IMR-90 (cell line): ENCODE measurements at regions not wholly inside any gene's neighbourhood (a gene's known extent, or its start where the extent isn't known, plus 50 kb on each side); places are given as distances from the start of the nearest gene placed in this dataset.

Source experiments
- ATAC-seq: fragments of 200-7000 bp; cut with Tn5 transposase; 2 replicates; pipeline ENCODE4 v1.9.1; 2020; ENCODE audit warnings: low read depth, mild to moderate bottlenecking, moderate library complexity
- BruUV-seq: library from RNA; stranded (reverse); fragments of 400-500 nt; replicated peaks from 2 replicates; lab custom pipeline; 2021; lab: Mats Ljungman, UMichigan
- CTCF ChIA-PET: fragments of 300-600 bp; formaldehyde crosslinking; extraction: SDS; loops from one replicate; lab custom pipeline; 2021; ENCODE audit warnings: antibody characterized with exemption; lab: Yijun Ruan, JAX
- POLR2A ChIA-PET: fragments of 300-600 bp; sonication (Branson Sonifier 250); formaldehyde crosslinking; loops from one replicate; lab custom pipeline; 2022; ENCODE audit warnings: antibody characterized with exemption; ENCODE audit not compliant: unreplicated experiment; lab: Charles Lee
- DNase-seq: peaks from one replicate; pipeline ENCODE4 v3.0.0; 2013
- H2AFZ ChIP-seq: replicated peaks from 2 replicates; pipeline ENCODE3; 2013; ENCODE audit warnings: low read length, mild to moderate bottlenecking; ENCODE audit not compliant: poor library complexity
- H2AK5ac ChIP-seq: 2 replicates; pipeline ENCODE4 v1.6.1; 2013; ENCODE audit warnings: low read depth, low read length, inconsistent platforms
- H2AK9ac ChIP-seq: replicated peaks from 2 replicates; pipeline ENCODE3; 2013; ENCODE audit warnings: mild to moderate bottlenecking, low read depth, low read length, moderate library complexity; ENCODE audit not compliant: poor library complexity
- H2BK120ac ChIP-seq: 2 replicates; pipeline ENCODE4 v1.6.1; 2013; ENCODE audit warnings: low read depth, low read length, inconsistent platforms
- H2BK15ac ChIP-seq: 3 replicates; pipeline ENCODE4 v1.6.1; 2013; ENCODE audit warnings: low read depth, low read length, inconsistent platforms
- H2BK20ac ChIP-seq: 2 replicates; pipeline ENCODE4 v1.6.1; 2013; ENCODE audit warnings: low read depth, mild to moderate bottlenecking, inconsistent platforms, low read length, moderate library complexity
- H2BK5ac ChIP-seq: 2 replicates; pipeline ENCODE4 v1.6.1; 2013; ENCODE audit warnings: mild to moderate bottlenecking, low read depth, low read length, inconsistent platforms; ENCODE audit not compliant: poor library complexity, severe bottlenecking
- H3K14ac ChIP-seq: replicated peaks from 2 replicates; pipeline ENCODE4 v1.6.1; 2013; ENCODE audit warnings: low read depth, low read length, inconsistent platforms
- H3K18ac ChIP-seq: 2 replicates; pipeline ENCODE4 v1.6.1; 2013; ENCODE audit warnings: low read depth, low read length, control low read depth
- H3K23ac ChIP-seq: 2 replicates; pipeline ENCODE4 v1.6.1; 2013; ENCODE audit warnings: low read depth, low read length, inconsistent platforms
- H3K27ac ChIP-seq: 2 replicates; pipeline ENCODE4 v1.5.1; 2013; ENCODE audit warnings: mild to moderate bottlenecking, control low read depth, low read length; ENCODE audit not compliant: insufficient read depth
- H3K27me3 ChIP-seq: 2 replicates; pipeline ENCODE4 v1.6.1; 2013; ENCODE audit warnings: low read length; ENCODE audit not compliant: control insufficient read depth, insufficient read depth
- H3K36me3 ChIP-seq: 2 replicates; pipeline ENCODE4 v1.6.1; 2013; ENCODE audit warnings: low read length, mixed read lengths; ENCODE audit not compliant: control insufficient read depth, insufficient read depth
- H3K4ac ChIP-seq: 2 replicates; pipeline ENCODE4 v1.6.1; 2013; ENCODE audit warnings: low read depth, low read length, inconsistent platforms
- H3K4me1 ChIP-seq: 2 replicates; pipeline ENCODE4 v1.6.1; 2013; ENCODE audit warnings: low read length, mixed read lengths; ENCODE audit not compliant: control insufficient read depth, insufficient read depth
- H3K4me2 ChIP-seq: 2 replicates; pipeline ENCODE4 v1.6.1; 2013; ENCODE audit warnings: low read depth, mild to moderate bottlenecking, control low read depth, low read length, moderate library complexity
- H3K4me3 ChIP-seq: 2 replicates; pipeline ENCODE4 v1.5.1; 2013; ENCODE audit warnings: low read depth, mild to moderate bottlenecking, control low read depth, low read length, moderate library complexity; ENCODE audit not compliant: insufficient read depth
- H3K56ac ChIP-seq: 2 replicates; pipeline ENCODE4 v1.6.1; 2013; ENCODE audit warnings: low read length, inconsistent platforms; ENCODE audit not compliant: insufficient read depth; ENCODE audit errors: extremely low read depth
- H3K79me1 ChIP-seq, 2 experiments: 2 replicates each; pipeline ENCODE4 v1.6.1; 2013; ENCODE audit warnings: low read length in 2 of 2, inconsistent platforms in 1 of 2, low read depth in 1 of 2
- H3K9ac ChIP-seq: 2 replicates; pipeline ENCODE4 v1.6.1; 2013; ENCODE audit warnings: low read depth, low read length, control low read depth
- H3K9me1 ChIP-seq: 2 replicates; pipeline ENCODE4 v1.6.1; 2013; ENCODE audit warnings: low read length, inconsistent platforms; ENCODE audit not compliant: insufficient read depth
- H3K9me3 ChIP-seq: 2 replicates; pipeline ENCODE4 v1.6.1; 2013; ENCODE audit warnings: low read length; ENCODE audit not compliant: control insufficient read depth, insufficient read depth
- H4K20me1 ChIP-seq: 2 replicates; pipeline ENCODE4 v1.6.1; 2013; ENCODE audit warnings: low read length, inconsistent platforms; ENCODE audit not compliant: insufficient read depth
- H4K5ac ChIP-seq: 2 replicates; pipeline ENCODE4 v1.6.1; 2013; ENCODE audit warnings: mild to moderate bottlenecking, low read depth, low read length, control low read depth
- H4K8ac ChIP-seq, 2 experiments: 2 replicates each; pipeline ENCODE4 v1.6.1; 2013; ENCODE audit warnings: low read depth in 2 of 2, low read length in 2 of 2, control low read depth in 1 of 2, inconsistent platforms in 1 of 2
- H4K91ac ChIP-seq: 2 replicates; pipeline ENCODE4 v1.6.1; 2013; ENCODE audit warnings: low read depth, low read length, inconsistent platforms; ENCODE audit not compliant: insufficient read depth
- CEBPB ChIP-seq: IDR thresholded peaks from 2 replicates; pipeline ENCODE4 v1.6.1; 2012; ENCODE audit warnings: low read depth, low read length, improper control_type of control experiment
- FOS ChIP-seq: fragments of 150-350 bp; IDR thresholded peaks from 2 replicates; pipeline ENCODE4 v1.6.1; 2016; ENCODE audit warnings: low read depth, low read length
- MAFK ChIP-seq: IDR thresholded peaks from 2 replicates; pipeline ENCODE4 v1.6.1; 2012; ENCODE audit warnings: low read depth, low read length, improper control_type of control experiment
- MXI1 ChIP-seq: IDR thresholded peaks from 2 replicates; pipeline ENCODE4 v1.6.1; 2012; ENCODE audit warnings: low read depth, mild to moderate bottlenecking, low read length, moderate library complexity, borderline replicate concordance
- NFE2L2 ChIP-seq: fragments of 150-350 bp; IDR thresholded peaks from 2 replicates; pipeline ENCODE4 v1.6.1; 2016; ENCODE audit warnings: low read depth, mild to moderate bottlenecking, low read length
- POLR2A ChIP-seq: IDR thresholded peaks from 2 replicates; pipeline ENCODE4 v1.6.1; 2012; ENCODE audit warnings: mild to moderate bottlenecking, low read depth, low read length
- RCOR1 ChIP-seq: IDR thresholded peaks from 2 replicates; pipeline ENCODE4 v1.6.1; 2012; ENCODE audit warnings: mild to moderate bottlenecking, low read length, improper control_type of control experiment; ENCODE audit not compliant: insufficient replicate concordance
- WGBS, 2 experiments: methylation state at CpG; one replicate each; pipeline versions ENCODE4 v1.1.5 to v1.1.7; 2013; ENCODE audit warnings: missing lambda C conversion rate in 2 of 2; ENCODE audit not compliant: insufficient read length in 1 of 2; ENCODE audit errors: extremely low coverage in 2 of 2; 5-methylcytosine and 5-hydroxymethylcytosine counted together
- dilution Hi-C: fragments of 300-500 bp; cut with HindIII; formaldehyde crosslinking; loops from one replicate; pipeline ENCODE4 v1.14.3; 2018; ENCODE audit warnings: low sequenced_read_pairs; ENCODE audit not compliant: unreplicated experiment
- in situ Hi-C: fragments of 300-500 bp; cut with MboI; formaldehyde crosslinking; loops from 3 replicates; pipeline ENCODE4 v1.14.3; 2019; ENCODE audit warnings: low sequenced_read_pairs, inconsistent platforms, mixed read lengths
- intact Hi-C: fragments of 100-400 bp; cut with micrococcal nuclease; formaldehyde crosslinking; loops from 2 replicates; pipeline ENCODE4 v1.10.0; 2022
- TF ChIP-seq, protein P1 (sequence below): fragments of 150-350 bp; IDR thresholded peaks from 2 replicates; pipeline ENCODE4 v1.6.1; 2017; ENCODE audit warnings: mild to moderate bottlenecking, antibody characterized with exemption, low read length, low read depth

- no peak overlapping the region for H3K56ac ChIP-seq
- POLR2A ChIA-PET: no interaction called here
- TF ChIP-seq MXI1 (no peak), POLR2A (no peak), MAFK (no peak), FOS (no peak), NFE2L2 (no peak), RCOR1 (no peak), CEBPB (no peak)
- TF ChIP-seq, protein P1, sequence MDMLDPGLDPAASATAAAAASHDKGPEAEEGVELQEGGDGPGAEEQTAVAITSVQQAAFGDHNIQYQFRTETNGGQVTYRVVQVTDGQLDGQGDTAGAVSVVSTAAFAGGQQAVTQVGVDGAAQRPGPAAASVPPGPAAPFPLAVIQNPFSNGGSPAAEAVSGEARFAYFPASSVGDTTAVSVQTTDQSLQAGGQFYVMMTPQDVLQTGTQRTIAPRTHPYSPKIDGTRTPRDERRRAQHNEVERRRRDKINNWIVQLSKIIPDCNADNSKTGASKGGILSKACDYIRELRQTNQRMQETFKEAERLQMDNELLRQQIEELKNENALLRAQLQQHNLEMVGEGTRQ: no peak
- no peak overlapping the region for H2AFZ ChIP-seq
- H3K4me2 ChIP-seq: no peak overlapping the region
- H3K4ac ChIP-seq: no peak overlapping the region
- H3K18ac ChIP-seq: no peak overlapping the region
- no peak overlapping the region for H3K14ac ChIP-seq
- no peak overlapping the region for H3K27ac ChIP-seq
- CTCF ChIA-PET: no interaction called here
- no peak overlapping the region for H4K8ac ChIP-seq
- intact Hi-C loops: no loop called here
- in situ Hi-C loops: no loop called here
- no peak overlapping the region for H2BK20ac ChIP-seq
- no peaks in the 10 kb centered on the region for H3K36me3 ChIP-seq
- H3K23ac ChIP-seq: no peak overlapping the region
- no peak for ATAC-seq
- no peak overlapping the region for H2BK5ac ChIP-seq
- DNase-seq: no peak
- no peak overlapping the region for H2AK9ac ChIP-seq
- no peaks in the 10 kb centered on the region for H3K79me1 ChIP-seq
- no peaks in the 10 kb centered on the region for H3K27me3 ChIP-seq
- no peak overlapping the region for H2BK15ac ChIP-seq
- H3K9me1 ChIP-seq: no peaks in the 10 kb centered on the region
- H2BK120ac ChIP-seq: no peak overlapping the region
- H3K4me3 ChIP-seq: no peak overlapping the region
- no peaks in the 10 kb centered on the region for H3K9me3 ChIP-seq
- WGBS, 2 experiments: no CpG with 5 or more reads among the region's 2 CpGs
- no peaks in the 10 kb centered on the region for H4K20me1 ChIP-seq
- H2AK5ac ChIP-seq: no peak overlapping the region
- dilution Hi-C loops: no loop called here
- BruUV-seq: no TSS peak
- no peaks in the 10 kb centered on the region for H3K4me1 ChIP-seq
- H3K9ac ChIP-seq: no peak overlapping the region
- no peak overlapping the region for H4K91ac ChIP-seq
- no peak overlapping the region for H4K5ac ChIP-seq
These were observed 351.3 kb upstream of the CDH9 start for GRCh38 chr5:27389696-27390095.
